ENCODE measurements at regions not wholly inside any gene's neighbourhood (a gene's known extent, or its start where the extent isn't known, plus 50 kb on each side); places are given as distances from the start of the nearest gene placed in this dataset.

GRCh38 chr4:45750721-45751120 lies 373.1 kb downstream of the GABRG1 start:
- intact Hi-C loops (cut with DNase I): no loop called here
- no peak for ATAC-seq
- no peak for DNase-seq

GRCh38 chr4:45745741-45746140 lies 378.1 kb downstream of the GABRG1 start:
- WGBS, 3 donors: 82 to 87% (median 84%) methylated on average over 3 of the region's 3 CpGs
- H3K27me3 ChIP-seq (ENCODE audit: insufficient read depth in 3 of 3, low read length in 2 of 3): peaks cover 0 to 2% (median 0%) of the 10 kb centered on the region in 3 donors
- H3K4me1 ChIP-seq: no peaks in the 10 kb centered on the region
- no peak for TF ChIP-seq CTCF (IDR thresholded peaks at IDR 0.05)
- no peak for DNase-seq
- intact Hi-C loops (cut with DNase I): no loop called here
- H3K4me3 ChIP-seq: no peak overlapping the region
- ATAC-seq: no peak
- no peaks in the 10 kb centered on the region for H3K36me3 ChIP-seq (ENCODE audit: insufficient read depth in 1 of 2, low read depth in 1 of 2)
- H3K27ac ChIP-seq: no peak overlapping the region
- H3K9me3 ChIP-seq: peaks cover 4% of the 10 kb centered on the region

More at GRCh38 chr4:45750721-45751120, 373.1 kb downstream of the GABRG1 start:
- no peak overlapping the region for H3K4me3 ChIP-seq
- H3K4me1 ChIP-seq: no peaks in the 10 kb centered on the region
- H3K27me3 ChIP-seq (ENCODE audit: insufficient read depth in 3 of 3, low read length in 2 of 3): peaks cover 0 to 5% (median 0%) of the 10 kb centered on the region in 3 donors
- H3K9me3 ChIP-seq: no peaks in the 10 kb centered on the region
- H3K27ac ChIP-seq: no peak overlapping the region
- TF ChIP-seq CTCF (IDR thresholded peaks at IDR 0.05): no peak
- H3K36me3 ChIP-seq (ENCODE audit: insufficient read depth in 1 of 2, low read depth in 1 of 2): no peaks in the 10 kb centered on the region
- 52 to 69% (median 55%) methylated on average over 2 of the region's 2 CpGs for WGBS, 3 donors

DNA sequence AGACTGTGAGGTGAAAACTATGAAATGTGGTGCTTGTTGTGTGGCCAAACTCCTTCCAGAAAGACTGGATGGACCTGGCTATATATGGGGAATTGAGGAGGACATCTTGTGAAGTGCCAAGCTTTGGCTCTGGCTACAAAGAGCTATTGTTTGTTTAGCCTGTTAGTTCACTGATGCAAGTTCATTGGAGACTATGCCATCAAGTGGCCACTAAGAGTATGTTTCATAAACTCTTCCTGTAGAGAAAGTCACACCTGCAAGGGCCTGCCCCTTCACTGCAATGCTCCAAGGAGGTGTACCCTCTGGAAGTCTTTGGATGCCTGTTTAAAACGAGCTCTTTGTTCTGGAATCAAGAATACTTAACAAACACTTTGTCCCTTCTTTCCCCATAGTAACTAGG lies 382.0 kb downstream of the GABRG1 start:
- WGBS, 3 donors: 61 to 65% (median 64%) methylated on average over 1 of the region's 1 CpG
- no peak for TF ChIP-seq CTCF (IDR thresholded peaks at IDR 0.05)
- Histone ChIP-seq H3K27me3 (ENCODE audit: insufficient read depth in 3 of 3, low read length in 2 of 3) (peaks cover 0 to 2% (median 0%) of the 10 kb centered on the region in 3 donors), H3K4me3 (no peak overlapping the region), H3K4me1 (no peaks in the 10 kb centered on the region), H3K27ac (no peak overlapping the region), H3K36me3 (ENCODE audit: insufficient read depth in 1 of 2, low read depth in 1 of 2) (no peaks in the 10 kb centered on the region), H3K9me3 (peaks cover 10% of the 10 kb centered on the region)
- DNase-seq (no peak), ATAC-seq (no peak)
- intact Hi-C loops (cut with DNase I): no loop called here

GRCh38 chr4:45732161-45732560 lies 391.7 kb downstream of the GABRG1 start:
- TF ChIP-seq CTCF (IDR thresholded peaks at IDR 0.05): no peak
- Histone ChIP-seq H3K27ac (no peak overlapping the region), H3K9me3 (no peaks in the 10 kb centered on the region), H3K4me3 (no peak overlapping the region), H3K27me3 (ENCODE audit: insufficient read depth in 3 of 3, low read length in 2 of 3) (no peaks in the 10 kb centered on the region), H3K4me1 (no peaks in the 10 kb centered on the region), H3K36me3 (ENCODE audit: insufficient read depth in 1 of 2, low read depth in 1 of 2) (no peaks in the 10 kb centered on the region)
- ATAC-seq (no peak), DNase-seq (no peak)
- intact Hi-C loops (cut with DNase I): no loop called here
- 70 to 73% (median 72%) methylated on average over 1 of the region's 1 CpG for WGBS, 3 donors

- 81 to 90% (median 85%) methylated on average over 3 of the region's 3 CpGs for WGBS, 3 donors
- H3K27ac ChIP-seq: no peak overlapping the region
- H3K4me3 ChIP-seq: no peak overlapping the region
- no peaks in the 10 kb centered on the region for H3K36me3 ChIP-seq (ENCODE audit: insufficient read depth in 1 of 2, low read depth in 1 of 2)
- no peak for DNase-seq
- no peaks in the 10 kb centered on the region for H3K4me1 ChIP-seq
- H3K9me3 ChIP-seq: no peaks in the 10 kb centered on the region
- ATAC-seq: no peak
- H3K27me3 ChIP-seq (ENCODE audit: insufficient read depth in 3 of 3, low read length in 2 of 3): no peaks in the 10 kb centered on the region
- TF ChIP-seq CTCF (IDR thresholded peaks at IDR 0.05): no peak
- intact Hi-C loops (cut with DNase I): no loop called here
Observed at GRCh38 chr4:45716093-45716492, 407.8 kb downstream of the GABRG1 start.
